GM06990 (cell line): ENCODE measurements at regions not wholly inside any gene's neighbourhood (a gene's known extent, or its start where the extent isn't known, plus 50 kb on each side); places are given as distances from the start of the nearest gene placed in this dataset.

Experiments used
- DNase-seq: peaks from one replicate; pipeline ENCODE4 v3.0.0-alpha.2; 2011; ENCODE audit not compliant: insufficient read length; ENCODE audit errors: extremely low read depth
- H3K27me3 ChIP-seq: replicated peaks from 2 replicates; pipeline ENCODE4 v1.6.0; 2011; ENCODE audit warnings: low read length; ENCODE audit not compliant: control insufficient read depth, insufficient read depth
- H3K36me3 ChIP-seq: 2 replicates; pipeline ENCODE4 v1.5.1; 2011; ENCODE audit warnings: low read length; ENCODE audit not compliant: control insufficient read depth, insufficient read depth
- H3K4me3 ChIP-seq: replicated peaks from 2 replicates; pipeline ENCODE4 v1.5.1; 2011; ENCODE audit warnings: low read depth, mild to moderate bottlenecking, control low read depth, low read length
- CTCF ChIP-seq: IDR thresholded peaks from 2 replicates; pipeline ENCODE4 v1.5.1; 2011; ENCODE audit warnings: low read length, control low read depth, mild to moderate bottlenecking, inconsistent platforms; ENCODE audit not compliant: insufficient read depth, poor library complexity, severe bottlenecking

- Histone ChIP-seq H3K4me3 (no peak overlapping the region), H3K36me3 (no peaks in the 10 kb centered on the region), H3K27me3 (no peaks in the 10 kb centered on the region)
- DNase-seq, result no peak
- peak; percentile 38 for TF ChIP-seq CTCF
Observed at GRCh38 chr6:97705568-97705967, 422.6 kb upstream of the MMS22L start.

GRCh38 chr6:97712751-97713150 is 429.7 kb upstream of the MMS22L start:
- H3K27me3 ChIP-seq, result no peaks in the 10 kb centered on the region
- no peak overlapping the region for H3K4me3 ChIP-seq
- no peaks in the 10 kb centered on the region for H3K36me3 ChIP-seq
- no peak for DNase-seq
- no peak for TF ChIP-seq CTCF

- no peak overlapping the region for H3K4me3 ChIP-seq
- no peak for DNase-seq
- no peaks in the 10 kb centered on the region for H3K27me3 ChIP-seq
- no peaks in the 10 kb centered on the region for H3K36me3 ChIP-seq
- TF ChIP-seq CTCF, result no peak
Observed at GRCh38 chr6:97714772-97715171, 431.8 kb upstream of the MMS22L start.

GRCh38 chr6:97717086-97717485 is 434.1 kb upstream of the MMS22L start:
- no peaks in the 10 kb centered on the region for H3K36me3 ChIP-seq
- H3K27me3 ChIP-seq, result no peaks in the 10 kb centered on the region
- no peak for TF ChIP-seq CTCF
- no peak overlapping the region for H3K4me3 ChIP-seq
- no peak for DNase-seq

- DNase-seq, result no peak
- no peak for TF ChIP-seq CTCF
- no peaks in the 10 kb centered on the region for H3K36me3 ChIP-seq
- no peak overlapping the region for H3K4me3 ChIP-seq
- H3K27me3 ChIP-seq, result no peaks in the 10 kb centered on the region
Observed at GRCh38 chr6:97726378-97726777, 443.4 kb upstream of the MMS22L start.

GRCh38 chr6:97732045-97732444 is 449.0 kb upstream of the MMS22L start:
- Histone ChIP-seq H3K4me3 (no peak overlapping the region), H3K36me3 (no peaks in the 10 kb centered on the region), H3K27me3 (no peaks in the 10 kb centered on the region)
- TF ChIP-seq CTCF, result no peak
- DNase-seq, result no peak
